ENCODE measurements at regions not wholly inside any gene's neighbourhood (a gene's known extent, or its start where the extent isn't known, plus 50 kb on each side); places are given as distances from the start of the nearest gene placed in this dataset.

DNA sequence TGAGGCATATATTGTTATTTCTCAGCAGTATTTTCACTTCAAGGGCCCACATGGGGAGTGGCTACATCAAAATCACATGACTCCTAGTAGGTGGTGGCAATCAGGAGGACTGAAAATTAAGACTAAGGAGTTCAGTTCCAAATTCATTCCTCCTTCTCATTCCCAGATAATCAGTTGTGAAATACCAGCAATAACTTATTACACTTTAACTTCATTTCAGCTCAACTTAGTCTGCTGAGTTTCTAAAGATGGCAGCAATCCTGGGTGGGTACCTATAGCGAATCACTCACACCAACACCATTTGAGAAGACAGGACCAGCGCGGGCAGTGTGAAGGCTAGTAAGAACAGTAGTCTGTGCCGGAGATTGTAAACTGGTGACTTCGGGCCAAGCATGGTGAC, 63.9 kb upstream of the SLC10A2 start:
- no peak for TF ChIP-seq BCL11A (tag by site-specific recombination; IDR thresholded peaks at IDR 0.05; ENCODE audit: low read depth)
- TF ChIP-seq, protein P1, sequence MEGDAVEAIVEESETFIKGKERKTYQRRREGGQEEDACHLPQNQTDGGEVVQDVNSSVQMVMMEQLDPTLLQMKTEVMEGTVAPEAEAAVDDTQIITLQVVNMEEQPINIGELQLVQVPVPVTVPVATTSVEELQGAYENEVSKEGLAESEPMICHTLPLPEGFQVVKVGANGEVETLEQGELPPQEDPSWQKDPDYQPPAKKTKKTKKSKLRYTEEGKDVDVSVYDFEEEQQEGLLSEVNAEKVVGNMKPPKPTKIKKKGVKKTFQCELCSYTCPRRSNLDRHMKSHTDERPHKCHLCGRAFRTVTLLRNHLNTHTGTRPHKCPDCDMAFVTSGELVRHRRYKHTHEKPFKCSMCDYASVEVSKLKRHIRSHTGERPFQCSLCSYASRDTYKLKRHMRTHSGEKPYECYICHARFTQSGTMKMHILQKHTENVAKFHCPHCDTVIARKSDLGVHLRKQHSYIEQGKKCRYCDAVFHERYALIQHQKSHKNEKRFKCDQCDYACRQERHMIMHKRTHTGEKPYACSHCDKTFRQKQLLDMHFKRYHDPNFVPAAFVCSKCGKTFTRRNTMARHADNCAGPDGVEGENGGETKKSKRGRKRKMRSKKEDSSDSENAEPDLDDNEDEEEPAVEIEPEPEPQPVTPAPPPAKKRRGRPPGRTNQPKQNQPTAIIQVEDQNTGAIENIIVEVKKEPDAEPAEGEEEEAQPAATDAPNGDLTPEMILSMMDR (tag by site-specific recombination; IDR thresholded peaks at IDR 0.05), result no peak
- TF ChIP-seq ZNF16 (tag by site-specific recombination; IDR thresholded peaks at IDR 0.05; ENCODE audit: low read depth), result no peak
